Suprapubic skin (tissue), 3 donors: ENCODE measurements at regions not wholly inside any gene's neighbourhood (a gene's known extent, or its start where the extent isn't known, plus 50 kb on each side); places are given as distances from the start of the nearest gene placed in this dataset.

Experiments
- CTCF ChIP-seq, 2 donors: fragments of 200-600 bp in 1 of 2; fragments of 450-650 bp in 1 of 2; sonication (generic) in 1 of 2; IDR thresholded peaks; one replicate each; pipeline ENCODE4 v1.5.1; 2016 to 2019; ENCODE audit warnings: antibody characterized with exemption in 2 of 2, mild to moderate bottlenecking in 1 of 2, moderate library complexity in 1 of 2
- POLR2AphosphoS5 ChIP-seq, 3 donors: sonication (generic); formaldehyde crosslinking; IDR thresholded peaks; one replicate each; pipeline ENCODE4 v1.6.1; 2017; ENCODE audit warnings: antibody characterized with exemption in 3 of 3

- TF ChIP-seq CTCF (IDR thresholded peaks at IDR 0.05) (no peak), POLR2AphosphoS5 (IDR thresholded peaks at IDR 0.05) (no peak)
Observed at GRCh38 chr13:90027409-90027808, 1320.1 kb upstream of the MIR17HG start.
